Body of pancreas (tissue), 4 donors: ENCODE measurements at regions not wholly inside any gene's neighbourhood (a gene's known extent, or its start where the extent isn't known, plus 50 kb on each side); places are given as distances from the start of the nearest gene placed in this dataset.

Experiments used
- ATAC-seq: fragments of 150-250 bp; one replicate; pipeline ENCODE4 v1.9.1; 2016
- DNase-seq, 4 donors: peaks; one replicate each; pipeline ENCODE4 v3.0.0-alpha.2; 2019
- H3K27ac ChIP-seq, 4 donors: fragments of 200-600 bp; sonication (generic); 1 replicate in 3 of 4; 2 replicates in 1 of 4; pipeline versions ENCODE4 v1.5.1 to v1.6.1; 2016 to 2019; ENCODE audit warnings: mild to moderate bottlenecking in 1 of 4, mixed read lengths in 1 of 4, moderate library complexity in 1 of 4
- H3K27me3 ChIP-seq, 2 donors: fragments of 200-600 bp; sonication (generic); one replicate each; pipeline ENCODE4 v1.6.0; 2016; ENCODE audit warnings: mild to moderate bottlenecking in 1 of 2
- H3K36me3 ChIP-seq, 2 donors: fragments of 200-600 bp; sonication (generic); replicated peaks in 1 of 2; 2 replicates each; pipeline ENCODE4 v1.5.1; 2016; ENCODE audit warnings: low read depth in 2 of 2; ENCODE audit not compliant: insufficient read depth in 1 of 2
- H3K4me1 ChIP-seq: fragments of 200-600 bp; sonication (generic); one replicate; pipeline ENCODE4 v1.6.0; 2016
- H3K4me3 ChIP-seq, 2 donors: fragments of 200-600 bp; sonication (generic); 1 replicate in 1 of 2; 2 replicates in 1 of 2; pipeline ENCODE4 v1.5.1; 2016 to 2019
- H3K9me3 ChIP-seq, 3 donors: fragments of 200-600 bp; sonication (generic); 1 replicate in 2 of 3; 2 replicates in 1 of 3; pipeline ENCODE4 v1.5.1; 2016
- CTCF ChIP-seq, 7 experiments: fragments of 450-650 bp in 4 of 7; fragments of 200-600 bp in 3 of 7; sonication (generic) in 3 of 7; IDR thresholded peaks; one replicate each; pipeline ENCODE4 v1.5.1; 2016 to 2019; ENCODE audit warnings: antibody characterized with exemption in 7 of 7
- POLR2A ChIP-seq, 3 donors: fragments of 450-650 bp; IDR thresholded peaks; one replicate each; pipeline ENCODE4 v1.6.1; 2016; ENCODE audit warnings: antibody characterized with exemption in 3 of 3, mild to moderate bottlenecking in 2 of 3
- WGBS, 2 donors: methylation state at CpG; one replicate each; pipeline ENCODE4 v1.1.5; 2017; 5-methylcytosine and 5-hydroxymethylcytosine counted together
- intact Hi-C: fragments of 100-400 bp; cut with DNase I; formaldehyde crosslinking; loops from one replicate; pipeline ENCODE4 v1.15.1; 2023

DNA sequence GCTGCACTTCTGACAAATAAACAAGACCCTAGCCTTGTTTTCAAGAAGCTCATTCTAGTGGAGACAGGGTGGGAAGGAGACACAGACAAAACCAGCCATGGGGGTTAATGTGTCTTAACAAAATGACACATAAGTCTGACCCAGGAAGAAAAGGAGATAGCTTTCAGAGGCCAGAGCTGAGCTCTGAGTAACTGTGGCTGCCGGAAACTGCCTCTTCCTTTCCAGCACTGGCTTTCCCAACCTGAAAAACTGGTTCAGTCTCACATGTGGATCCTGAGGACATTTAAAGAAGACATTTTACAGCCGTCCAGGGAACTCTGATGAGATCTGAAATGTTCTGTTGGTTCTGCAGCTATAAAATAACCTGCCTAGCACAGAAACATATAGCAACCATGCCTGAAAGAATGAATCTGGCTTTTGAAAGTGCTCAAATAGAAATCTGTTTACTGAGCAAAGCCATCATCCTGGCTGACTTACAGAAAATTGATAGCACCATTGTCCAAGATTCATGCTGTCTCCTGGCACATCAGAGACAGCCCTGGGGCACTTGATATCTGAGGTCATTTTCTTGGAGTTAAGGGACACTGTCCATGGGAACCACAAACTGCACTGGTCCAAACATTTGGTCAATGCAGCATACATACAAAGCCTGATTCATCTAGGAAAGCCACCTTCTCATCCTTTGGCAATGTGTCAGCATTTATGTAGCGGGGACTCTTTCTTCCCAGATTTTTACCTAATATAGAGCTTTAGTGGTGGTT lies 83.2 kb upstream of the PAX1 start:
- no peak overlapping the region for H3K4me3 ChIP-seq
- WGBS, 2 donors: 42 to 45% methylated on average over 3 of the region's 3 CpGs
- ATAC-seq (no peak), DNase-seq (no peak)
- intact Hi-C loops: no loop called here
- H3K27me3 ChIP-seq: no peaks in the 10 kb centered on the region
- no peaks in the 10 kb centered on the region for H3K9me3 ChIP-seq
- H3K36me3 ChIP-seq: no peaks in the 10 kb centered on the region
- H3K4me1 ChIP-seq: no peaks in the 10 kb centered on the region
- no peak overlapping the region for H3K27ac ChIP-seq
- TF ChIP-seq CTCF (IDR thresholded peaks at IDR 0.05) (no peak), POLR2A (IDR thresholded peaks at IDR 0.05) (no peak)

GRCh38 chr20:21618759-21619416 lies 86.6 kb upstream of the PAX1 start:
- DNase-seq (no peak), ATAC-seq (no peak)
- Histone ChIP-seq H3K27me3 (no peaks in the 10 kb centered on the region), H3K4me1 (no peaks in the 10 kb centered on the region), H3K4me3 (no peak overlapping the region), H3K36me3 (no peaks in the 10 kb centered on the region), H3K9me3 (no peaks in the 10 kb centered on the region), H3K27ac (no peak overlapping the region)
- no peak for TF ChIP-seq POLR2A (IDR thresholded peaks at IDR 0.05)
- no peak for TF ChIP-seq CTCF (IDR thresholded peaks at IDR 0.05)
- intact Hi-C loops: no loop called here
- WGBS, 2 donors: 33 to 48% methylated on average over 7 of the region's 7 CpGs

DNA sequence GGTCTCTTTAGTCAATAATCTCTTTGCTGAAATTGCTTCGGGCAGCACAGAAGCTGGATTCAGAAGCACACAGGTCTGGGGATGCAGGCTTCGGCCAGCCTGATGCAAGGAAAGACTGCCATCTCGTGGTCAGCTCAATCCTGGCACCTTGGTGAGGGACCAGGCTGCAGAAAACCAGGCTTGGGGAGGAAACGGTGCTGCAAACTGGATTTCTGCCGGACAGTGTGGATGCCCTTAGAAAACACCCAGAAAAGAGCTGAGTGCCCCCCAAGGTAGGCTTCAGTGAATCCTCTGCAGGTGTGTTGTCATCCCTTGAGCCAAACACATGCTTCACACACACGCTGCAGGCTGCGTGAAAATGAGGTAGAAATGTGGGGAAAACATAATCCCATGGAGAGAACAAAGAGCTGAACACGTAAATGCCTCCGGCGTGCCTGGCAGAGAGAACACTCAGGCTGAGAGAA lies 89.8 kb upstream of the PAX1 start:
- no peaks in the 10 kb centered on the region for H3K36me3 ChIP-seq
- no peaks in the 10 kb centered on the region for H3K4me1 ChIP-seq
- peak; percentile 52 to 71 (median 58) for DNase-seq
- no peaks in the 10 kb centered on the region for H3K9me3 ChIP-seq
- 18 to 23% methylated on average over 10 of the region's 10 CpGs for WGBS, 2 donors
- H3K27ac ChIP-seq: no peak overlapping the region
- TF ChIP-seq CTCF (IDR thresholded peaks at IDR 0.05) (peak; percentile 55 to 67 (median 58)), POLR2A (IDR thresholded peaks at IDR 0.05) (no peak)
- no peaks in the 10 kb centered on the region for H3K27me3 ChIP-seq
- H3K4me3 ChIP-seq: no peak overlapping the region
- no peak for ATAC-seq
- intact Hi-C loops: no loop called here

DNA sequence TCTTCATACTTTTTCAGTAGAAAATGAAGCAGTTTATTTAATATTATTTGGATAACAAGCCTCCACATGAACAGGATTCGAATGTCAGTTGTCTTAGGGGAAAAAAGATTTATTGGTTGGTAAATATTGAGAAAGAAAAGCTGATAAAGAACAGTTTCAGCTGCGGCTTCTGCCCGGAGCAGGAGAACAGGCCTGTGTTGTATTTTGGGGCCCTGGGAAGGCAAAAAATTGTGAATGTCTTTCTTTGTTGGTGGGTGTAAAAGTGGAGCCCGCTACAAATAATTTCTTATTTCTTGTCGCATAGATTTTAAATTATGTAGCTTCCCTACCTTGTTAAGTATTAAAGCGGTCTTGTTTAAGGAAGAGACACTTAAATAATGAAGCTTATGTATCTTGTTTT lies 90.5 kb upstream of the PAX1 start:
- Histone ChIP-seq H3K36me3 (no peaks in the 10 kb centered on the region), H3K9me3 (no peaks in the 10 kb centered on the region), H3K4me1 (no peaks in the 10 kb centered on the region), H3K4me3 (no peak overlapping the region), H3K27me3 (no peaks in the 10 kb centered on the region), H3K27ac (no peak overlapping the region)
- ATAC-seq (no peak), DNase-seq (no peak)
- TF ChIP-seq POLR2A (IDR thresholded peaks at IDR 0.05): no peak
- TF ChIP-seq CTCF (IDR thresholded peaks at IDR 0.05): no peak
- WGBS, 2 donors: 23 to 26% methylated on average over 6 of the region's 6 CpGs
- intact Hi-C loops: no loop called here
